GM12892 (cell line): ENCODE measurements at regions not wholly inside any gene's neighbourhood (a gene's known extent, or its start where the extent isn't known, plus 50 kb on each side); places are given as distances from the start of the nearest gene placed in this dataset.

Source experiments
- POLR2A ChIP-seq: IDR thresholded peaks from 2 replicates; pipeline ENCODE4 v1.6.1; 2011; ENCODE audit warnings: low read depth, low read length, control low read depth
- POLR2AphosphoS5 ChIP-seq: IDR thresholded peaks from 2 replicates; pipeline ENCODE4 v1.6.1; 2011; ENCODE audit warnings: low read depth, low read length, control low read depth
- TAF1 ChIP-seq: IDR thresholded peaks from 2 replicates; pipeline ENCODE4 v1.6.1; 2011; ENCODE audit warnings: low read depth, mild to moderate bottlenecking, control low read depth, low read length, borderline replicate concordance

GRCh38 chr14:53310412-53310811, 157.3 kb upstream of the DDHD1 start:
- TF ChIP-seq POLR2A = no peak
- no peak for TF ChIP-seq POLR2AphosphoS5
- TF ChIP-seq TAF1 = no peak
